Colon (tissue), 2 donors: ENCODE measurements at regions not wholly inside any gene's neighbourhood (a gene's known extent, or its start where the extent isn't known, plus 50 kb on each side); places are given as distances from the start of the nearest gene placed in this dataset.

ENCODE experiments used
- FAIRE-seq: peaks from 2 replicates; lab custom pipeline; 2012; peaks lifted over from hg19 to GRCh38; lab: Jason Lieb, UNC
- donor health status: control.
- donor health status: control.

DNA sequence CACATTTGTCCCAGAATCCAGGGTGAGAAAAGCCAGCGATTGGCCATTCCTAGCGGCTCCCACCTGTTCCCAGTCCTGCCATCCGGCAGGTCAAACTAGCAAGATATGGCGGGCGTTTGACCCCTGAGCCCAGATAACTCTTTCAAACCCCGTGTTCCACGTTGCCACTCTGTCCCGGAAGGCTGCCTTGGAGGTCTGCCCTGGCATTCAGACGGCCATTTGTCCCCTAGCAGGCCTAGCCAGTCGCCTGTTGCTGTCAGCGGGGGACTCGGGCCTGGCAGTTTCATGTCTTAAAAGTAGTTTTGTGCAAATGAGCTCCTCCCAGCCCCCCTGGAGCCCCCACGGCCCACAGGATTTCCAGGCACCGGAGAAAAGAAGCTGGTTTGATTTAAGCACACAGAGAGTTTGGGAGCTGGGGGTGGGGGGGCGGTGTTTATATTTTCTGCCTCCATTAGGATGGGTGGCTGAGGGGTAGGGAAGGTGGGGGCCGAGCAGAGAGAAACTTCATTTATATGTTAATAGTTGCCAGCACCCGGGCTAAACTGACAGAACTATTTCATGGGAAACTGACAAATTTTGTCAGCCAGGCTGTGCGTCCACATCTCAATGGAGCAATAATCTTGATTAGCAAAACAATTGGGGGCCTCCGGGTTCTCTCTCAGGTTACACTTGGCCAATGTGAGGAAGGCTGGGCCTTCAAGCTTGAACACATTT lies 240.9 kb upstream of the SALL1 start:
- FAIRE-seq, result no peak

- FAIRE-seq, result no peak
These were observed 239.8 kb upstream of the SALL1 start for GRCh38 chr16:51390877-51391276.

DNA sequence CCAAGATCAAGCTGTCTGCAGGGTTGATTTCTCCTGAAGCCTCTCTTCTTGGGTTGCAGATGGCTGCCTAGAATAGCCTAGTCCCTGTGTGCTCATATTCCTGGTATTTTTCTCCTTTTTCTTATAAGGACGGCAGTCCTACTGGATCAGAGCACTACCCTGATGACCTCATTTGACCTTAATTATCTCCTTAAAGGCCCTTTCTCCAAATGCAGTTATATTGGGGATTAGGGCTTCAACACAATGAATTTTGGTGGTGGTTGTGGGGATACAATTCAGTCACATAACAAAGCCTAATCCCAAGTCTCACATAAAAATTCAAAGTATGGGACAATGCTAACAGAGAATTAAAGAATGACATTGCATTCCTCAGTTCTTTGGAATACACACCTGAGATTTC lies 238.8 kb upstream of the SALL1 start:
- FAIRE-seq, result no peak

DNA sequence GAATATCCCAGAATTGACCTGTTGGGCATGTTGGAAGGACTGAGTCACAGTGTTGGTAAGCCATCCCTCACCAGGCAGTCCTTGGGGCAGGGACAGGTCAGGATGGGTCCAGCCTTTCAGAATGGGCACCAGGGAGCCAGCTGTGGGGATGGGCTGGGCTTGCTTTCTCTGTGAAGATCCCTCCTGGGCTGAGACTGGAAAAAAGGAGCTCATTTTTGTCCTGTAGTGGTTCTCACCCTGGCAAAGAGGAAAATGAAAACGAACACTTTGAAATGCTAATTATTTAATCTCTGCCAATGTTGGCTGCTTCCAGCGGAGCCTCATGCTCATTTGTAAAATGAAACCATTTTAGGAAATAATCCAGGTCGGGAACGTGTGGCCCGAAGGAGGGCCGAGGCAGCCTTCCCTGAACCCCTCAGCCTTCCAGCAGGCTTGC lies 237.5 kb upstream of the SALL1 start:
- no peak for FAIRE-seq

GRCh38 chr16:51383909-51384308 lies 232.8 kb upstream of the SALL1 start:
- FAIRE-seq, result no peak

DNA sequence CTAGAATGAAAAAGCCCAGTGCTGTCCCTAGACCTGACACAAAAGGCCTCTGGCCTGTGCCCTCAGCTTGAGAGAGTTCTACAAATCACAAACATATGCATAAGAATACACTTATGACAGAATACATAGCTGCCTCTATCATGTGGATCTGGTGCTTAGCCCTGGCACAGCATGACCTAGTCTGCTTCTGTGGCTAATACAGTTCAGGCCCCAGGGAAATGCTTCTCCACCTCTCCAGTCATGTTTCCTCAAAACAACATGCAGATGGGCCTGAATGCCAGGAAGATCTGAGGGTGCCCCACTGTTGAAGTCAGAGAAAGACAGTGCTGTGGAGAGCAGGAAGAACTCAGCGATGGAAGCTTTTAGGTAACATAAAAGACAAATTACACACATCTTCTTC lies 231.9 kb upstream of the SALL1 start:
- FAIRE-seq, result no peak

GRCh38 chr16:51382211-51382610 lies 231.1 kb upstream of the SALL1 start:
- FAIRE-seq, result no peak

- FAIRE-seq, result no peak
These were observed 225.0 kb upstream of the SALL1 start for GRCh38 chr16:51376080-51376479.

GRCh38 chr16:51374790-51375189 lies 223.7 kb upstream of the SALL1 start:
- no peak for FAIRE-seq

DNA sequence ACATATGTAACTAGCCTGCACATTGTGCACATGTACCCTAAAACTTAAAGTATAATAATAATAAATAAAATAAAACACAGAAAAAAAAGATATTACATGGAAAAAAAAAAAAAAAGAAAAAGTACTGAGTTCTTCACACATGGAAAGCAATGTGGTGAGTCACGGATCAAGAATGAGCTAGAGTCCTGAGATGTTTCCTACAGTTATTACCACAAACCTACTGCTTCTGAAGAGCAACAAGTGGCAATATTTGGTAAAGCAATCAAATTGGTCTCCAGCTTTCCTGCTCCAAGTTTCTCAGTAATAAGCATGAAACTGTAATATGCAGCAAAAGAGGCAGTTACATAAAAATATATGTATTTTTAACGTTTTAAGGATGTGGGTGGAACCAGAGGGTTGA lies 223.3 kb upstream of the SALL1 start:
- no peak for FAIRE-seq

DNA sequence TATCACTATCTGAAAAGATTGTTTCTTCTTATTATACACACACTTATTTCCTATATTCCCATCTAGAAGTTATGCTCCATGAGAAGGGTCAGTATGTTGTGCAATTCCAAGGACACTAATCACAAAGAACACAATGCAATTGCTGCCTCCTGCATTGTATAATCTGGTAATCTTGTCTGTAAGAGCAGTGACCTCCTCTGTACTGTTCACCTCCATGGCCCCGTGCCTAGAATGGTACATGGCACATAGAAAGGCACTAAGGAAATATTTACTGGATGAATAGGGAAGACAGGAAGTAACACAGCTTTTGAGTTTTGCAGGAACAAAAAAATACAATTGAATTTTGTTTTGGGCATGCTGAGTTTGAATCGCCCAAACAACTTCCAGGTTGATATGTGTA lies 214.6 kb upstream of the SALL1 start:
- FAIRE-seq, result no peak

- no peak for FAIRE-seq
These were observed 208.3 kb upstream of the SALL1 start for GRCh38 chr16:51359141-51359955.

DNA sequence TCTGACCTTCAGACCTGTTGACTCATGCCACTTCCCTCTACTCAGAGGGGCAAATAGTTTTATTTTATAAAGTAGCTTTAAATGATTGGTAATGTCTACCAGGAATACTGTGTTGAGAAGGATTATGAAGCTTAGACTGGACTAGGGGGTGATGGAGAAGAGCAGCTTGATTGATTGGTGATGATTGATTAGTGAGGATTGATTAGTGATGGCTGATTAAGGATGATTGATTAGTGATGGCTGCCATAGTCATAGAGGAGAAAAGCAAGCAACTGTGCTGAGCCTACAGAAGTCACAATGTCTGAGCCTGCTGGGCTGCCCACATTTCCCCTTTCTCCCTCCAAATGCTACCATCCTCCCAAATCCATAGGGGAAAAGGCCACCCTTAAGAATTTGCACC lies 206.8 kb upstream of the SALL1 start:
- no peak for FAIRE-seq

DNA sequence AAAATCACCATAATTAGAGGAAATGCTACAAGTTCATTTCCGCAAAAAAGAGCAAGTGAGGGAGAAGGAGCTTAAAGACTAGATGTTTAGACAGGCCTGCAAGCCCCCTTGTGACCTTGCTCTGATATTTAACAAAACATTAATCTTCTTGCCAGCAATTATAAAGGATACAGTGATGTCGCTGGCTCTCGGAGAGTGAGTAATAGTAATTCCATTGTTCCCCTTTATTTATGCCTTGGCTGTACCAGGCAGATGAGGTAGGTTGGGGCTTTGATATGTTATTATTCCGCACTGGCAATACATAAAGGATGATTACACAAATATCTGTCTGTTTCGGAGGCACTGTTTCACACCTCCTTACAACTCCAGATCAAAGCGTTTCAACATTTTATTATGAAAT lies 204.8 kb upstream of the SALL1 start:
- FAIRE-seq, result no peak

DNA sequence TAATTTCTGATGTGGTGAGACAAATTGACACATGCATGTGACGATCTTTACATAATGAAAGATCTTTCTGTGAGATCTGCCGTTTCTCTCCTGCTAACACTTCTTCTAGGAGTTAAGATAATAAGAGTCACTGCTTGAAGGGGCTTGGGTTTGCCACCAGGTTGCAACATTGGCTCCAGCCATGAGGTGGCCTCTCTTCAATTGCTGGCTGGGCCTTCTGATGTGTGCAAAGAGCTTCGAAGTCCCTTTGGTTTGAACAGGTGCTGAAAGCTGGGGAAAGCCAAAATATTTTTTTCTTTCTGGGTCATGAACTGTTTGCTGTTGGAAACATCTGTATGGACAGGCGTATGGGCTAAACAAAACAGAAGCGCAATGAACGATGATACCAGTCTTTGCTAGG lies 204.1 kb upstream of the SALL1 start:
- FAIRE-seq, result no peak

DNA sequence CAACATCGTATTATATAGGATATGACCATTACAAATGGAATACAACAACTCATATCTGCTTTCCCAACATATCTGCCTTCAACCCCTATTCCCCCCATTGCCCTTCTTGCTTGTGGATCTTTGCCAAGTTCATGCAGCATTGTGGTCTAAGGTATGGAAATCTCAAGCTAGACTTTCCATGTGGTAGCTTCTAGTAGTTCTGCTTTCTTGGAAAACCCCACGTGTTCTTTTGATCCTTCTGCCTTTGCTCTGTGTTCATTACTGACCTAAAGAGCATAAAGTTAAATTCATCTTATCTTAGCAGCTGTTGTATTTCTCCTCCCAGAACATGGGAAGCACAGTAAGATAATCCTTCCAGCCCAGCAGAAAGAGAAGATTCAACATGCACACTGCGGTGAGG lies 202.0 kb upstream of the SALL1 start:
- no peak for FAIRE-seq

- no peak for FAIRE-seq
These were observed 198.6 kb upstream of the SALL1 start for GRCh38 chr16:51349626-51350025.

GRCh38 chr16:51343411-51343810 lies 192.3 kb upstream of the SALL1 start:
- FAIRE-seq, result no peak

GRCh38 chr16:51341204-51341603 lies 190.1 kb upstream of the SALL1 start:
- no peak for FAIRE-seq

DNA sequence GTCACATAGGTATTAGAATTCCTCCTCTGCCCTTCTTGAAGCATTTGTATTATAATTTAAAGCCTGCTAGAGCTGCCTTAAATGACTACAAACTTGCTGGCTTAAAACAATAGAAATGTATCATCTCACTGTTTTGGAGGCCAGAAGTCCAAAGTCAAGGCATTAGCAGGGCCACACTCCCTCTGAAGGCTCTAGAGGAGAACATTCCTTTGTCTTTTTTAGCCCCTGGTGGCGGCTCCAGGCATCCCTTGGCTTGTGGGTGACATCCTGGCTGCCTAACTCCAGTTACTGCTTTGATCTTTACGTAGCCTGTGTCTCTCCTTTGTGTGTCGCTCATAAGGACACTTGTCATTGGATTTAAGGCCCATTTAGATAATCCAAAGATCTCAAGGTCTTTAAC lies 186.6 kb upstream of the SALL1 start:
- no peak for FAIRE-seq

DNA sequence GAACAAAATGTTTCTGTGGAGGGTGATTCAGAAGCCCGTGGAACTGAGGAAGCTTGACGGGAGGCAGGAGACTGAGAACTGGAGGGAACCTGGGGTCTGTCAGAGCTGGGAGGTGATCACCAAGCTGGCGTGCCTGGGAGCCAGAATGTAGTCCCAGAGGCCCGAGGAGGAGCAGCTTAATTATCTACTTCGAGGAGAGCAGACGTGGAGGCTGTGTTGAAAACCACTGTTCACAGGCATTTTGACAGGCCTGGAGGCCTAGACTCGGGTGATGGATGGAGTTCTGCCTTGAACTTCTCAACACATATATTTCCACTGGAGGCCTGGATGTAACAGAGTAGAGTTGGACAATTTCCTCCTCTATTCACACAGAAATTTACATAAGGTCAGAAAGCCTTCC lies 177.7 kb upstream of the SALL1 start:
- FAIRE-seq, result no peak

DNA sequence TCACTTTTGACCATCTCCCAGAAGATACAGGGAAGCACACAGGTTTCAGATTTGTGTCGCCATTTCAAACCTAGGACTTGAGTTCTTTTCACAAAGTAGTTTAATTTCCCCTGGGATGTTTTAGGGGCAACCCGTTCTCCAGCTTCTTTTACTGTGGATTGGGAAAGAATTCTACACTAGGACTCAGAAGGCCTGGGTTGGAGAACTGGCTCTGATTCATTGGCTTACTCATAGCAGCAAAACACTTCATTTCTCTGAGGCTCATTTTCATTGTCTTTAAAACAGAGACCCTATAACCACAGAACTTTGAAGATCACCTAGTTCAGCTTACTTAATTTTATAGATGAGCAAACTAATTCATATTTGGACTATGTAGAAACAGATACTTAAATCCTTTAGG lies 175.9 kb upstream of the SALL1 start:
- FAIRE-seq, result no peak

GRCh38 chr16:51326131-51326856 lies 175.2 kb upstream of the SALL1 start:
- FAIRE-seq, result no peak
